Activated effector memory CD4-positive, alpha-beta T cell treated with Interleukin-2 at 50 U/mL for 16 hours (primary cell): ENCODE measurements at regions not wholly inside any gene's neighbourhood (a gene's known extent, or its start where the extent isn't known, plus 50 kb on each side); places are given as distances from the start of the nearest gene placed in this dataset.
A peak's percentile ranks its signal among the peaks of the same experiment; 100 is the strongest.

Source experiments
- DNase-seq: peaks from one replicate; pipeline ENCODE4 v3.0.0-alpha.2; 2020

DNA sequence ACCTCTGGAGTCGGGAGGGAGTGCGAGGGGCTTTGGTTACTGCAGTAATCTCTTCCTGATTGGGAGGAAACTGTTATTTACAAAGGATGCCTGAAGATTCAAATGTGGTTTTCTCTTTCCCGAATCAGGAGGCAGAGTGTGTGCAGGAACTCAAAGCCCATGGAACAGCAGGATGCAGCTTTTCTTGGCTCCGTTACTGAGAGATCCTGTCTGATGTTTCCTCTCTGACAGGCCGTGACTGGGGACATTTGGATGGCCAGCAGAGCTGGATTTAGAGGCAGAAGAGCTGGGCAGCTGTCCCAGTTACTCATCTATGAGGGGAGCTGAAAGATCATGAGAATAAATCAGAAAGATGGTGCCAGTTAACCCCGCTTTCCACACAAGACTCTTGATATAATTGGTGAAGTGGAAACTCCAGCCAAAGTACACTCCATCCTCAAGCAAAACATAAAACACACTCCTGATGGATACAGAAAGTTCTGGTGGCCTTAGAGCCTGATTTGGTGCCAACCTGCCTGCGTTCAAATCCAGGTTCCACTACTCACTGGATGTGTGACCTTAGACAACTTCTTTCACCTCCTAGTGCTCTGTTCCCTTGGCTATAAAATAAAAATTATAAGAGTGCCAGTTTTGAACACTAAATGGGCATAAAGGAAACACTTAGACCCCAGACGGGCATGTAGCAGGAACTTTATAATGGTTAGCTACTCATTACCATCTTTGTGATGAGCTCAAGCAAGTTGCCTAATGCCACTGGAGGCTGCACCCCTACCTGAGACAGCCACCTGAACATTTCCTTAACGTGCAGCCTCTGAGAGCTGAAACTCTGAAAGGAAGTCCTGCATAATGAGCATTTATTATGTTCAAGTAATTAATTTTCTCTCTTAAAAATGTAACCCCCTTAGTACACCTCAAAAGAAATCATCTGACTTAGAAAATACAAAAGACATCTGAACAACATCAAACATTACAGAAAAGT lies 349.0 kb upstream of the GATB start:
- no peak for DNase-seq

DNA sequence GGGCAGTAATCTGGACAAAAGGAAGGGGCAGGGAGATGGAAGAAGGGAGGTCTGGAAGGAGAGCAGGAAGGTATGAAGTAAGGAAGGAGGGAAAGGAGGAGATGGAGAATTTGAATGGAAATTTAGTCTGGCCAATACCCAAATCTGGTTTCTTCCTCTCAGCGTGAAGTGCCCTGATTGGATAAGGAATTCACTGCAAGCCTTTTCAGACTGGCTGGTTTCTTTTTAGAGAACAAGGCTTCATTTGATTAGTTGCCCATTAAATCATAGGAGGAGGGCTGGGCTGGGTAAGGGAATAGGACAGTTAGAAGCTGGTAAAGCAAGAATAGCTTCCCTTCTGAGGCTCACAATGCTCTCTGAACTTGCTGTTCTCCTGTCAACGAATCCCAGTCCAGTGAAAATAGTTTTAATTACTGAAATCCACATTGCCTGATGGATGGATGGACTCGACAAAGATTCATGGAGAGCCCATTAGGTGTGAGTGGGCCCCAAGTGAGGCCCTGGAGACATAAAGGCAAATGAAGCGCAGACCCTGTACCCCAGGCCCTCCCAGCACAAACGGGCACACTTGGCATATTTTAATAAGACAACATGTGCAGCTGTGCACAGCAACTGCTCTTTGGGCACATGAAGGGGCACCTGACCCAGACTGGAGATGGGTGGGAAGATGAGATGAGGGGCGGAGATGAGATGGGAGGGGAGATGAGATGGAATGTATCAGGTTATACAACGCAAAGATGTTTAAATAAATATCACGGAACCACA lies 347.1 kb upstream of the GATB start:
- DNase-seq: no peak

- no peak for DNase-seq
These were observed 346.0 kb upstream of the GATB start for GRCh38 chr4:152106781-152107321.

DNA sequence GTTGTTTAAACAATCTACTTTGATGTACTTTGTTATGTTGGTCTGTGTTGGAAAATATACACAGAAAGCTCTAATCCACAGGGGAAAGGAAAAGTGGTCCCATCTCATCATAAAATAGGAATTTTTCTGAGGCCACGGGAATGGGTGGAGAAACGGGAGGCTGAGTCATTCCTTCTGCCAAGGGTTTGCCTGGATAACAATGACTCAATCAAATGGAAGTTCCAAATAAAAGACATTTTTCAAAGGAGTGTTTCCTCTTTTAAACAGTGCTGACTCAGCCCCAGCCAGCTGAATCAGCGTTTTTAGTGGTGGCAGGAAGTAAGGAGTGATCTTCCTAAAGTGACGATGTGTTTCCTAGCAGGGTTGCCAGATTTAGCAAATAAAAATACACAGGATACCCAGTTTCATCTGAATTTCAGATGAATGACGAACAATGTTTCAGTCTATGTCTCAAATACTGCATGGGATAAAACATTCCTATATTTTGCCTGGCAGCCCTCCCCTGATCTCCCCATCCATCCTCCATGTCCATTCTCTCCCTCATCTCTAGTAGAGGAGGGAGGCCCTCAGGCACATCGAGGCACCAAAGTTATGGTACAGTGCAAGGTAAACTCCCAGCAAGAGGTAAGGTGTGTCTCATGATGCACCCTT lies 345.4 kb upstream of the GATB start:
- no peak for DNase-seq

GRCh38 chr4:152104901-152105357 lies 344.1 kb upstream of the GATB start:
- no peak for DNase-seq

DNA sequence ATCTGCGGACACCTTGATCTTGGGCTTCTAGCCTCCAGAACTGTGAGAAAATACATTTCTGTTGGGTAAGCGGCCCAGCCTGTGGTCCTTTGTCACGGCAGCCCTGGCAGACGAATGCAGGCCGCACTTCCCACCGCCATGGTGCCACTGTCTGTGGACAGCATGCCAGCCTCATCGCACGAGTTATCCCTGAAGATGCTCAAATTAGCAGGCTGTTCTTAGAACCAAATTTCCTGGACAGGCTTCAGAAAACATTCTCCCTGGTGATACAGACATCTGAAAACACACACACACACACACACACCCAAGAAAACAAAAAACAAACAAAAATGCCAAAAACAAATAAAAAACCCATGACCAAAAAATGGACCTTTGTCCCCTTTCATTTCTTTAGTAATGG lies 343.5 kb upstream of the GATB start:
- DNase-seq: no peak

DNA sequence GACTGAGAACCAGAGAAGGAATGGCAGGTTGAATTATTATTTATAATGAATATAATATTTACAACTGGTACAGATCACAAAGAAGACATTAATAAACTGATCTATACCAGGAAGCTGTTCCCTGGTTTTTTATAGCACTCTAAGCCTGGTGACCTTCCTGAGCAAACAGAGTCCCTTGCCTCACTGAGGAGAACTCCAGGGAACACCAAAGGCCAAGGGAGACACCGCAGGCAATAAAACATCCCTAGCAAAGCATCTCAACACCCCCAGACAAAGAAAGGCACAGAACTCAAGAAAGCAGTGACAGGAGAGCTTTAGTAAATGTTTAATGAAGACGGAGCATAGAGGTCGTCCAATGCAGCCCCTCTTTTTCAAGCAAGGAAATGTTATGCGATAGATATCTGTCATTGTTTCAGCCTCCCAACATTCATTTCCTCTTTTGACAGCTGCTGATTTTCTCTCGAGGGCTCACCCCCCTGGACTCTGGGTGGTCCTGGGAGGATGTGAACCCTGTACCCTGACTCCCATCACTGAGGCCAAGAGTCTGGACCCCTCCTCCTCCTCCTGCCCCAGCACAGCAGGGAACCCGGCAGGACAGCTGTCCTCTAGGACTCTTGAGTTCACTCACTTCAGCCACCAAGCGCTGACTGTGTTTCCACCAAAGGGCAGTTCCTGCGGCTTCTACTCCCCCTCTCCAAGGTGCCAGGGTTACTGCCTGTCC lies 342.5 kb upstream of the GATB start:
- no peak for DNase-seq

DNA sequence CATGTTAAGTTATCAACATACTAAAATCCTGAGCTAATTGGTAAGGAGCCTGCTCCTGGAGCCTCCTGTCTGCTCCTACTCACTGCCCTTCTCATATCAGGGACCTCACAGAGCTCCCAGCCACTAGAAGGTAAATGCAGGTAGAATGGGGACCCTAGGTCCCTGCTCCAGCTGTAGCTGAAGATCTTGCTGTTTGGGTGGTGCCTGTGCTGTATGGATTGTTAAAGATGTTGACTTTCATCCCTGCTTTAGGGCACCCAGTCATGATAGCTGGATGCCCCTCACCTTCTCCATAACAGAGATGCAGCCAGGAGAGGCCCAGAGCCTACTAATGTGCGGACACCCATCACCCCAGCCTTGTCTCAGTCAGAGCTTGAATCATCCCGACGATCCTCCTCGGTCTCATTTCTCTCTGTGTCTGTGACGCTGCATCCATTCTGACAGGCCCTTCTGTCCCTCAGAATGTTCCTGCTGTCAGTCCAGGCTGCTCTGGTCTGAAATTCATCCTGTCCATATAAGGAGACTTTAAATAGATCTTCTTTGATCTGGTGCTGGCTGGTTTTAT lies 341.7 kb upstream of the GATB start:
- DNase-seq: no peak

DNA sequence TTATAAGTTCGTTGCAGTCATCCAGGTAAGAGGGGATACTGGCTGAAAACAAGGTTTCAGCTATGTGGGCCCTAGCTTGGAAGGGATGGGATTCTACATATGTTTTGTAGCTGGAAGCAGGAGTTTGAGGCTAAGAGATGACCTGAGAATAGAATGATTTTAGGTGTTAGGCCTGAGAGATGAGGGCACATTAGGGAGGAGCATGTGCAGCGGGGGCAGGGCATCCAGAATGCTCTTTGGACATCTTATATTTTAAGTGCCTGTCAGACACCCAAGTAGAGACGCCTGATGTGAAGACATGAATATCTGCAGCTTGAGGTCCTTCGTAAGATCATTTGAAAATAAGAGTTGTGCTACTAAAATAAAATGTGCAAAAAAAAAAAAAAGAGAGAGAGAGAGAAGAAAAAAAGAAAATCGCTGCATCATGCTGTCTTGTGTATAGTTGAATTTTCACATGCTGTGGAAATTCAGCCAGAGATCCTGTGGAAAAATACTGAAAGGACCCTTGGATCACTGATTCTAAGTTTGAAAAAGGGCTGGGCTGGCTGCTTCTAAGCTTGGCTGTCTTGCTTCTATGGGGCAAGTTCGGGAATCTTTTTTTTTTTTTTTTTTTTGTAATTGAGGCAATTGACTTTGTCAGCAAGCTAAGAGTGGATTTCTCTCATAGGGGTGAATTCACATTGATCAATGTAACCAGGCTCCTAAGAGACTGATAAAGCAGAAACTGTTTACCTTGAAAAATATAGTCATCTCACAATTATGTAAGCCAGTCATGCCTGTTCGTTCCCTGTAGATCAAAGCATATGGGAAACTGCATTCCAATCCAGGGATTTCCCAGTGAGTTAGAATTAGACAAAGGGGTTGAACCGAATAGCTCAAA lies 341.0 kb upstream of the GATB start:
- DNase-seq: no peak

DNA sequence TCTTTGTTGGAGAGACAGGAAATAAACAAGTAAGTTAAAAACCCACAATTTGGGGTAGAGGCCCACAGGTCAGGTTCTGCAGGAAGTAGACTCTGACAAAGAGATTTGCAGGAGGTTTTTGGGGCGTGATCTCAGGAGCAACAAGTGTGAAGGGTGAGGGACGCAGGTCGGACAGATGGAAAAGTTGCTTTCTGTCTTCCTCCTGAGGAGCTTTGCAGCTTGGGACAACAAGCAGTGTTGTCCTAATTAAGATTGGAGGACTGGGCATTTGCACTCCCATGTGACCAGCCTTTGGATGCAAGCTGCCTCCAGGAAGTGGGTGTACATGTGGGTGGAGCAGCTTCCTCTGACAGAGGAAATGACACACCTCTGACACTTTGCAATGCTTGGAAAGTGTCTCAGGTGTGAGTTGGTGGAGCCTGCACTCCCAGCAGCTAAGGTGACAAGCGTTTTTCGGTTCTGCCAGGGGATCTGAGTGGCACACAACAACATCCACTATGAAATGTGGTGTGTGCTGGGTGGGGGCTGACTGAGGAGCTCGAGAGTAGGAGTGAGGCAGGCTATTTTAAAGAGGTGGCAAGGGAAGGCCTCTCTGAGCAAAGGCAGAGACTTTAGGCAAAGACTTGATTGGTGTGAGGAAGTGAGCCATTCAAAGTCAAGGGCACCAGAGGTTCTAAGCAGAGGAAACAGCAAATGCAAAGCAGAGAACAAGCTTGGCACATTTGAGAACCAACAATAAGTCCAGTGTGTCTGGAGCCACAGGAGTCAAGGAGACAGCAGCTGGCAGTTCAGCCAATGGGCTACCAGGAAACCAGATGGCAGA lies 339.8 kb upstream of the GATB start:
- peak; percentile 78 for DNase-seq

- no peak for DNase-seq
These were observed 339.2 kb upstream of the GATB start for GRCh38 chr4:152099981-152100378.

DNA sequence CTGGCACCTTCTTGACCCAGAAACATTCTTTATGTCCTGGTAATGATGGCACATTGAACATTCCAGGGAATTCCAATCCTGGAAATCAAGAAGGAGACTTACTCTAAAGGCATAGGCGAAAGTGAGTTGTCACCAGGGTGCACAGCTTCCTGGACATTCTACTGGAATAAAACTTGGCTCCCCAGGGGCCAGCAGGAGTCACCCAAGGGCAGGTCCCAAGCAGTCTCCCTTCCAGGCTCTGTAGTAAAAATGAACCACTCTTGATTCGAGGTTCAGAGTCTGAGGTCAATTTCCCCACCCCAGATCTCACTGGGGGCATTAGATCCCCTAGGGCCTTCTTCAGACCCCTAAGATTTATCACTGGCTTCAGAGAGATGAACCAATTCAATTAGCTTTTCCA lies 338.7 kb upstream of the GATB start:
- no peak for DNase-seq

DNA sequence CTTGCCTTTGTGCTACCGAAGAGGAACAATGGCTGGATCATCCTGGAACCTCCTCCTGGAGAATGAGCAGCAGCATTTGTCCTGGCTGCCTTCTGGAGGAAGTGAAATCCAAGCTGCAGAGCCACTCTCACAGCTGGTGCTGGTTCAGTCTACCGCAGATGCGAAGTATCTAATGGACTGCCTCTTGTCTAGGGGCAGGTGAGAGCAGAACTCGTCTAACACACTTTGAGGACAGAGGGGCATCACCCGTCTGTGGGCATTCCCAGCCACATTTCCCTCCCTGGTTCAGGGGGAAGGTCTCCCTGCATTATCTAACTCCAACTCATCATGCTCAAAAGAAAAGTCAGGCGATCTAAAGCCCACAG lies 338.2 kb upstream of the GATB start:
- no peak for DNase-seq

GRCh38 chr4:152098365-152099060 lies 337.7 kb upstream of the GATB start:
- no peak for DNase-seq

DNA sequence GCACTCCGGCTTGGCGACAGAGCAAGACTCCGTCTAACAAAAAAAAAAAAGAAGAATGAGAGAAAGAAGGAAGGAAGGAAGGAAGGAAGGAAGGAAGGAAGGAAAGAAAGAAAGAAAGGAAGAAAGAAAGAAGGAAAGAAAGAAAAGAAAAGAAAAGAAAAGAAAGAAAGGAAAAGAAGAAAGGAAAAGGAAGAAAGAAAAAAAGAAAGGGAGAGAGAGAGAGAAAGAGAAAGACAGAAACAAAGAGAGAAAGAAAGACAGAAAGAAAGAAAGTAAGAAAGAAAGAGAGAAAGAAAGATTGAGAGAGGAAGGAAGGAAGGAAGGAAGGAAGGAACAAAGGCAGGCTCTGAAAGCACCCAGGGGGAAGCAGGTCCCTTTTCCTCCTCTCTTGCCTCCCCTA lies 336.6 kb upstream of the GATB start:
- DNase-seq: no peak

GRCh38 chr4:152095701-152096070 lies 334.9 kb upstream of the GATB start:
- no peak for DNase-seq

DNA sequence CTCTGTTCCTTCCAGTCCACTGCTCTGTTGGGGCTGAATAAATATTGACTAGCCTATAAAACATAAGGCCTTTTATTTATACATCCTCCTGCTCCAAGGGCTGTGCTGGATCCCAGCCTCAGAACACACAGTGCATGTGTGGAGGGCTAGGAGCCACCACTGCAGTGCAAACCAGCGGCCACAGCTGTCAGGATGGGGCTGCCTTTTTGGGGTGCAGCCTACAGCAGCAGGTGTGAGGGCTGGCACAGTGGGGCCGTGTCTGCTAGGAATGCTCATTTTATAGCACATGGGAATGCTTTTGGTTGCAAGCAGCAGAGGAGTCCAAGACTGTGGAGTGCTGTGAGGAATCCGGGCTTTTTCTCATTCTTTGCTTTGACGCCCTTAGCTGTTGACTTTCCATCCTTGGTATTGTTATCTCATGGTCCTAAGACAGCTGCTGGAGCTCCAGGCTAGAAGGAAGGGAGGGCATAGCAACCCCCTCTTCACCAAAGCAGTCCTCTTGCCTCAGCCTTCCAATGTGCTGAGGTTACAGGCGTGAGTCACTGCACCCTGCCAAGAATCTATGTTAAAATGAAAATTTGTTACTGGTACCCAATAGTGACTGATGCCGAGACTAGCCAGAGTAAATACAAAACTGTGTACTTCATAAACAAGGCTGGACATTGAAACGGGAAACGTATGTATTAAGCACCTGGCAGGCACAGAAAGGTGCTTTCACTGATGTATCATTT lies 334.3 kb upstream of the GATB start:
- DNase-seq: no peak

DNA sequence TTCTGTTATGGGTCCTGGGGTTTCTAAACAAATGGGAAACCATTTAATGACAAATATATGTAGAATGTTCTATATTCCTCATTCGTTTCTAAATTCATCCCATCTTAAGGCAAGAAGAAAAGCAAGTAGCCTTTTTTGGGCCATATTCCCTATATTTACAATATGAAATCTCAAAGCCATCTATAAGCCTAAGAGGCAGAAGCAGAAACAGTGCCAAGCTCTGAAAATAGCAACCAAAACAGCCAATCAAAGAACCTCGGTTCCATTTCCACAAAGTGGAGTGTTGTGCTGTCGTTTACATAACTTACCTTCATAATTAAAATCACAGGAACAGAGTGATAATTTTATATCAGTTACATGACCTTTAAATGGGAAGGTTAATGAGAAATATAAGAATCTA lies 330.6 kb upstream of the GATB start:
- DNase-seq: no peak

- no peak for DNase-seq
These were observed 329.7 kb upstream of the GATB start for GRCh38 chr4:152090543-152090942.
